ENCODE measurements at regions not wholly inside any gene's neighbourhood (a gene's known extent, or its start where the extent isn't known, plus 50 kb on each side); places are given as distances from the start of the nearest gene placed in this dataset.

DNA sequence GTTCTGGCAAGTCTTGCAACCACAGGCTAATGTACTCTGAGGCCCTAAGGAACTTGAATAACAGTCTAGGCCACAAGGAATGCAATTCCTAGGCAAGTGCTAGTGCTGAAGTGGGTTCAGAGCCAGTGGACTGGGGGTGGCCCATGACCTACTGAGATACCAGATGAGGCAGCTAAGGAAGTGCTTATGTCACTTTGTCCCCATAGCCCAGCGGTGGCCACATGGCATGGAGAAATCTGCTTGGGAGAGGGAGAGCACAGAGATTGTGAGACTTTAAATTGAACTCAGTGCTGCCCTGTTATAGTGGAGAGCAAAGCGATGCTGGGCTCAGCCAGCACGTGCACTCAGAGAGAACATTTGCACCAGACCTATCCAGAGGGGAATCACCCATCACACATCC, 629.5 kb downstream of the JRKL start:
- no peak for TF ChIP-seq CTCF (IDR thresholded peaks at IDR 0.05; ENCODE audit: low read depth, low read length)
- no peak overlapping the region for H3K4me3 ChIP-seq (replicated peaks in 1 of 2; ENCODE audit: low read depth in 2 of 2, low read length in 2 of 2)
- DNase-seq (ENCODE audit: low read depth in 2 of 2) = no peak

DNA sequence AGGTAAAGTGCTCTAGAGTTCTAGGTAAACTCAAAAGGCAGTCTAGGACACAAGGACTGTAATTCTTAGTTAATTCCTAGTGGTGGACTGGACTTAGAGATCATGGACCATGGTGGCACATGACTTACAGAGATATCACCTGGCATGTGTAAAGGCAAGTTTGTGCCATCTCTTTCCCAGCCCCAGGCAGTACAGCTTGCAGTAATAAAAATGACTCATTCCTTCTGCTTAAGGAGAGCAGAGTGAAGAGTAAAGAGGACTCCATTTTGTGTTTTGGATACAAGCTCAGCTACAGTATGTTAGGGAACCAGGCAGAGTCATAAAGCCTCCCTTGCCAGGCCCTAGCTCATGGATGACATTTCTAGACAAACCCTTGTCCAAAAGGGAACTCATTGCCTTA, 629.9 kb downstream of the JRKL start:
- no peak for TF ChIP-seq CTCF (IDR thresholded peaks at IDR 0.05; ENCODE audit: low read depth, low read length)
- DNase-seq (ENCODE audit: low read depth in 2 of 2) = no peak
- no peak overlapping the region for H3K4me3 ChIP-seq (replicated peaks in 1 of 2; ENCODE audit: low read depth in 2 of 2, low read length in 2 of 2)

DNA sequence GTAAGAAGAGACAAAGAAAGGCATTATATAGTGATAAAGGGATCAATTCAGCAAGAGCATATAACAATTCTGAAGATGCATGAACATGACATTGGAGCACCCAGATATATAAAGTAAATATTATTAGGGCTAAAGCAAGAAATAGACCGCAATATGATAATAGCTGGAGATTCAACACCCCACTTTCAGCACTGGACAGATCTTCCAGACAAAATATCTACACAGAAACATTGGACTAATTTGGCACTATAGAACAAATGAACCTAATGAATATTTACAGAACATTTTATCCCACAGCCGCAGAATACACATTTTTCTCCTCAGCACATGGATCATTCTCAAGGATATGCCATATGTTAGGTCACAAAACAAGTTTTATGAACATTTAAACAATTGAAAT, 633.1 kb downstream of the JRKL start:
- H3K4me3 ChIP-seq (replicated peaks in 1 of 2; ENCODE audit: low read depth in 2 of 2, low read length in 2 of 2) = no peak overlapping the region
- no peak for TF ChIP-seq CTCF (IDR thresholded peaks at IDR 0.05; ENCODE audit: low read depth, low read length)
- DNase-seq (ENCODE audit: low read depth in 2 of 2) = no peak

- H3K4me3 ChIP-seq (replicated peaks in 1 of 2; ENCODE audit: low read depth in 2 of 2, low read length in 2 of 2) = no peak overlapping the region
- TF ChIP-seq CTCF (IDR thresholded peaks at IDR 0.05; ENCODE audit: low read depth, low read length) = no peak
- no peak for DNase-seq (ENCODE audit: low read depth in 2 of 2)
These were observed 639.1 kb downstream of the JRKL start for GRCh38 chr11:97028836-97029406.

- DNase-seq (ENCODE audit: low read depth in 2 of 2) = no peak
- no peak overlapping the region for H3K4me3 ChIP-seq (replicated peaks in 1 of 2; ENCODE audit: low read depth in 2 of 2, low read length in 2 of 2)
- no peak for TF ChIP-seq CTCF (IDR thresholded peaks at IDR 0.05; ENCODE audit: low read depth, low read length)
These were observed 643.4 kb downstream of the JRKL start for GRCh38 chr11:97033178-97033577.

DNA sequence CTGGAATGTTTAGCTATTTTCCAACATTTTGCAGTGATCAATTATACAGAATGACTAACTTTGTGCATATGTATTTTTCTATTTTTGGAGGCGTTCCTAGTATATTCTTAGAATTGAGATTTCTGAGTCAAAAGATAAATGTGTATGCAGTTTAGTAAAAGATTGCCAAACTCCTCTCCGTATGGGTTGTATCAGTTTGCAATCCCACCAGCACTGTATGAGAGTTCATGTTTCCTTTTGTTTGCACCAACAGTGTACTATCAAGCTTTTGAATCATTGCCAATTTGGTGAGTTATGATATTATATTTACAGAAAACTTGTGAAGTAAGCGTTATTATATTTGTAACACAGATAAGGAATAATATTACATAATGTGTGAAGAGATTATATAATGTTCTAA, 658.7 kb downstream of the JRKL start:
- no peak for TF ChIP-seq CTCF (IDR thresholded peaks at IDR 0.05; ENCODE audit: low read depth, low read length)
- no peak for DNase-seq (ENCODE audit: low read depth in 2 of 2)
- no peak overlapping the region for H3K4me3 ChIP-seq (replicated peaks in 1 of 2; ENCODE audit: low read depth in 2 of 2, low read length in 2 of 2)

- DNase-seq (ENCODE audit: low read depth in 2 of 2) = no peak
- TF ChIP-seq CTCF (IDR thresholded peaks at IDR 0.05; ENCODE audit: low read depth, low read length) = no peak
- no peak overlapping the region for H3K4me3 ChIP-seq (replicated peaks in 1 of 2; ENCODE audit: low read depth in 2 of 2, low read length in 2 of 2)
These were observed 670.4 kb downstream of the JRKL start for GRCh38 chr11:97060184-97060583.
